ENCODE measurements at regions not wholly inside any gene's neighbourhood (a gene's known extent, or its start where the extent isn't known, plus 50 kb on each side); places are given as distances from the start of the nearest gene placed in this dataset.

GRCh38 chr4:90030953-90031352 is 96.2 kb upstream of the CCSER1 start:
- no peak for TF ChIP-seq CTCF (IDR thresholded peaks at IDR 0.05; ENCODE audit: low read depth, low read length, poor library complexity, severe bottlenecking)
- no peak for TF ChIP-seq EZH2phosphoT487 (IDR thresholded peaks at IDR 0.05; ENCODE audit: borderline replicate concordance, low read length)
- no peaks in the 10 kb centered on the region for H3K27me3 ChIP-seq (ENCODE audit: control insufficient read depth, low read length)

GRCh38 chr4:90039122-90039521 is 88.1 kb upstream of the CCSER1 start:
- Histone ChIP-seq H3K4me1 (ENCODE audit: control insufficient read depth, low read length) (no peaks in the 10 kb centered on the region), H3K79me2 (ENCODE audit: control insufficient read depth, low read length) (no peaks in the 10 kb centered on the region), H3K27ac (ENCODE audit: low read depth, low read length) (no peak overlapping the region), H3K4me3 (ENCODE audit: low read length) (no peak overlapping the region), H4K20me1 (ENCODE audit: control insufficient read depth, insufficient read depth, low read depth, low read length) (no peaks in the 10 kb centered on the region), H3K36me3 (ENCODE audit: control insufficient read depth, low read length) (no peaks in the 10 kb centered on the region), H3K4me2 (ENCODE audit: low read length) (no peak overlapping the region), H3K9me3 (ENCODE audit: control insufficient read depth, insufficient read depth, low read length) (no peaks in the 10 kb centered on the region), H3K27me3 (ENCODE audit: control insufficient read depth, low read length) (no peaks in the 10 kb centered on the region), H3F3A (ENCODE audit: control insufficient read depth, insufficient read depth) (no peaks in the 10 kb centered on the region), H3K9me2 (replicated peaks; ENCODE audit: control insufficient read depth, low read length) (no peaks in the 10 kb centered on the region)
- TF ChIP-seq EZH2phosphoT487 (IDR thresholded peaks at IDR 0.05; ENCODE audit: borderline replicate concordance, low read length) (no peak), CTCF (IDR thresholded peaks at IDR 0.05; ENCODE audit: low read depth, low read length, poor library complexity, severe bottlenecking) (no peak)

More at GRCh38 chr4:90030953-90031352, 96.2 kb upstream of the CCSER1 start:
- no peaks in the 10 kb centered on the region for H3F3A ChIP-seq (ENCODE audit: control insufficient read depth, insufficient read depth)
- no peaks in the 10 kb centered on the region for H4K20me1 ChIP-seq (ENCODE audit: control insufficient read depth, insufficient read depth, low read depth, low read length)
- H3K36me3 ChIP-seq (ENCODE audit: control insufficient read depth, low read length), result no peaks in the 10 kb centered on the region
- no peak overlapping the region for H3K27ac ChIP-seq (ENCODE audit: low read depth, low read length)
- no peaks in the 10 kb centered on the region for H3K79me2 ChIP-seq (ENCODE audit: control insufficient read depth, low read length)
- no peaks in the 10 kb centered on the region for H3K4me1 ChIP-seq (ENCODE audit: control insufficient read depth, low read length)
- no peak overlapping the region for H3K4me3 ChIP-seq (ENCODE audit: low read length)
- H3K9me2 ChIP-seq (replicated peaks; ENCODE audit: control insufficient read depth, low read length), result no peaks in the 10 kb centered on the region
- H3K4me2 ChIP-seq (ENCODE audit: low read length), result no peak overlapping the region
- no peaks in the 10 kb centered on the region for H3K9me3 ChIP-seq (ENCODE audit: control insufficient read depth, insufficient read depth, low read length)

- Histone ChIP-seq H3K9me3 (ENCODE audit: control insufficient read depth, insufficient read depth, low read length) (no peaks in the 10 kb centered on the region), H3K9me2 (replicated peaks; ENCODE audit: control insufficient read depth, low read length) (no peaks in the 10 kb centered on the region), H3K4me1 (ENCODE audit: control insufficient read depth, low read length) (no peaks in the 10 kb centered on the region), H3K4me2 (ENCODE audit: low read length) (no peak overlapping the region), H3K79me2 (ENCODE audit: control insufficient read depth, low read length) (no peaks in the 10 kb centered on the region), H4K20me1 (ENCODE audit: control insufficient read depth, insufficient read depth, low read depth, low read length) (no peaks in the 10 kb centered on the region), H3K36me3 (ENCODE audit: control insufficient read depth, low read length) (no peaks in the 10 kb centered on the region), H3K4me3 (ENCODE audit: low read length) (no peak overlapping the region), H3K27ac (ENCODE audit: low read depth, low read length) (no peak overlapping the region), H3K27me3 (ENCODE audit: control insufficient read depth, low read length) (no peaks in the 10 kb centered on the region), H3F3A (ENCODE audit: control insufficient read depth, insufficient read depth) (no peaks in the 10 kb centered on the region)
- TF ChIP-seq EZH2phosphoT487 (IDR thresholded peaks at IDR 0.05; ENCODE audit: borderline replicate concordance, low read length) (no peak), CTCF (IDR thresholded peaks at IDR 0.05; ENCODE audit: low read depth, low read length, poor library complexity, severe bottlenecking) (no peak)
These were observed 75.2 kb upstream of the CCSER1 start for GRCh38 chr4:90051999-90052398.

GRCh38 chr4:90057091-90057490 is 70.1 kb upstream of the CCSER1 start:
- H3K4me1 ChIP-seq (ENCODE audit: control insufficient read depth, low read length), result no peaks in the 10 kb centered on the region
- H3F3A ChIP-seq (ENCODE audit: control insufficient read depth, insufficient read depth), result no peaks in the 10 kb centered on the region
- no peaks in the 10 kb centered on the region for H4K20me1 ChIP-seq (ENCODE audit: control insufficient read depth, insufficient read depth, low read depth, low read length)
- no peak for TF ChIP-seq EZH2phosphoT487 (IDR thresholded peaks at IDR 0.05; ENCODE audit: borderline replicate concordance, low read length)
- no peak for TF ChIP-seq CTCF (IDR thresholded peaks at IDR 0.05; ENCODE audit: low read depth, low read length, poor library complexity, severe bottlenecking)
- H3K27me3 ChIP-seq (ENCODE audit: control insufficient read depth, low read length), result no peaks in the 10 kb centered on the region
- H3K79me2 ChIP-seq (ENCODE audit: control insufficient read depth, low read length), result no peaks in the 10 kb centered on the region
- no peaks in the 10 kb centered on the region for H3K36me3 ChIP-seq (ENCODE audit: control insufficient read depth, low read length)
- H3K4me3 ChIP-seq (ENCODE audit: low read length), result no peak overlapping the region
- H3K4me2 ChIP-seq (ENCODE audit: low read length), result no peak overlapping the region
- no peaks in the 10 kb centered on the region for H3K9me2 ChIP-seq (replicated peaks; ENCODE audit: control insufficient read depth, low read length)
- H3K27ac ChIP-seq (ENCODE audit: low read depth, low read length), result no peak overlapping the region
- no peaks in the 10 kb centered on the region for H3K9me3 ChIP-seq (ENCODE audit: control insufficient read depth, insufficient read depth, low read length)
